ENCODE measurements at regions not wholly inside any gene's neighbourhood (a gene's known extent, or its start where the extent isn't known, plus 50 kb on each side); places are given as distances from the start of the nearest gene placed in this dataset.

GRCh38 chr3:127512256-127512655 is 78.3 kb downstream of the TPRA1 start:
- TF ChIP-seq, protein P1, sequence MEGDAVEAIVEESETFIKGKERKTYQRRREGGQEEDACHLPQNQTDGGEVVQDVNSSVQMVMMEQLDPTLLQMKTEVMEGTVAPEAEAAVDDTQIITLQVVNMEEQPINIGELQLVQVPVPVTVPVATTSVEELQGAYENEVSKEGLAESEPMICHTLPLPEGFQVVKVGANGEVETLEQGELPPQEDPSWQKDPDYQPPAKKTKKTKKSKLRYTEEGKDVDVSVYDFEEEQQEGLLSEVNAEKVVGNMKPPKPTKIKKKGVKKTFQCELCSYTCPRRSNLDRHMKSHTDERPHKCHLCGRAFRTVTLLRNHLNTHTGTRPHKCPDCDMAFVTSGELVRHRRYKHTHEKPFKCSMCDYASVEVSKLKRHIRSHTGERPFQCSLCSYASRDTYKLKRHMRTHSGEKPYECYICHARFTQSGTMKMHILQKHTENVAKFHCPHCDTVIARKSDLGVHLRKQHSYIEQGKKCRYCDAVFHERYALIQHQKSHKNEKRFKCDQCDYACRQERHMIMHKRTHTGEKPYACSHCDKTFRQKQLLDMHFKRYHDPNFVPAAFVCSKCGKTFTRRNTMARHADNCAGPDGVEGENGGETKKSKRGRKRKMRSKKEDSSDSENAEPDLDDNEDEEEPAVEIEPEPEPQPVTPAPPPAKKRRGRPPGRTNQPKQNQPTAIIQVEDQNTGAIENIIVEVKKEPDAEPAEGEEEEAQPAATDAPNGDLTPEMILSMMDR (conservative IDR thresholded peaks at IDR 0.05): no peak
- no peak for TF ChIP-seq EZH2 (IDR thresholded peaks at IDR 0.05; ENCODE audit: low read depth)
